ENCODE measurements at regions not wholly inside any gene's neighbourhood (a gene's known extent, or its start where the extent isn't known, plus 50 kb on each side); places are given as distances from the start of the nearest gene placed in this dataset.

DNA sequence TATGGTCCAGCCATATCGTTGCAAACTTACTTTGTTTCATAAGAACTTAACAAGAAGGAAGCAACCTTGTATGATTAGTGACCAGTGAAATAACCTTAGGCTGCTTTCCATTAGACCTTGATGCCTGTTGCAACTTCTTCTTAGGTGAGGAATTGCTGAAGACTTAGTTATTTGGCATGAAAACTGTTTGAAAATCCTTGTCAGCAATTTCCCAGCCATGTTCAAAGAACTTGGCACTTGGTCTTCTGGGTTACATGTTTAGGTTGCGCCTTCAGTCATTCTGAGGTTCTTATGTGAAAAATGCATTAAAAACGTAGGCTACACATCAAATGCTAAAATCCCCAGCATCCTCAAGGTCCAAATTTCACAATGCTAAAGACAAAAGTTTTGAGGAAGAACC, 232.0 kb upstream of the CEP162 start:
- H3K4me1 ChIP-seq = no peaks in the 10 kb centered on the region
- no peaks in the 10 kb centered on the region for H3K9me3 ChIP-seq
- H3K36me3 ChIP-seq = no peaks in the 10 kb centered on the region
- TF ChIP-seq, protein P1, sequence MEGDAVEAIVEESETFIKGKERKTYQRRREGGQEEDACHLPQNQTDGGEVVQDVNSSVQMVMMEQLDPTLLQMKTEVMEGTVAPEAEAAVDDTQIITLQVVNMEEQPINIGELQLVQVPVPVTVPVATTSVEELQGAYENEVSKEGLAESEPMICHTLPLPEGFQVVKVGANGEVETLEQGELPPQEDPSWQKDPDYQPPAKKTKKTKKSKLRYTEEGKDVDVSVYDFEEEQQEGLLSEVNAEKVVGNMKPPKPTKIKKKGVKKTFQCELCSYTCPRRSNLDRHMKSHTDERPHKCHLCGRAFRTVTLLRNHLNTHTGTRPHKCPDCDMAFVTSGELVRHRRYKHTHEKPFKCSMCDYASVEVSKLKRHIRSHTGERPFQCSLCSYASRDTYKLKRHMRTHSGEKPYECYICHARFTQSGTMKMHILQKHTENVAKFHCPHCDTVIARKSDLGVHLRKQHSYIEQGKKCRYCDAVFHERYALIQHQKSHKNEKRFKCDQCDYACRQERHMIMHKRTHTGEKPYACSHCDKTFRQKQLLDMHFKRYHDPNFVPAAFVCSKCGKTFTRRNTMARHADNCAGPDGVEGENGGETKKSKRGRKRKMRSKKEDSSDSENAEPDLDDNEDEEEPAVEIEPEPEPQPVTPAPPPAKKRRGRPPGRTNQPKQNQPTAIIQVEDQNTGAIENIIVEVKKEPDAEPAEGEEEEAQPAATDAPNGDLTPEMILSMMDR (IDR thresholded peaks at IDR 0.05) = no peak
- DNase-seq = no peak
- no peak overlapping the region for H3K27ac ChIP-seq
- intact Hi-C loops (cut with DNase I) = no loop called here
- H3K27me3 ChIP-seq = no peaks in the 10 kb centered on the region
- no peak overlapping the region for H3K9ac ChIP-seq (ENCODE audit: low read depth in 2 of 2, low read length in 2 of 2)
- no peak overlapping the region for H3K4me3 ChIP-seq

DNA sequence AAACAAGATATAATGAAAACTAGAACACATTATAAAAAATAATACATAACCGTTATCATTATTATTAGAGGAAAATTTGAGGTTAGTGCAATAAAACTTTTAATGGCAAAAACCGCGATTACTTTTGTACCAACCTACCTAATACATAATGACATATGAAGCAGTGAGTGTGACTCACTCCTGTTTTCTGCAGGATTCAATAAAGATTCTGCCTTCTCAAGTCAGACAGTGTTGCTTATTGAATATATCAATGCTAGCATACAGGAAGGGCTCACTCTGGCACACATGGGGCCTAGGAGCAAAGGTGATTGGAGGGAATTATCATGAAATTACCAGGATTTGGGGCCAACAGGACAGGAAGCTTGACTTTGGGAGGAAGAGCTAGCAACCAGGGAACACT, 230.8 kb upstream of the CEP162 start:
- H3K9ac ChIP-seq (ENCODE audit: low read depth in 2 of 2, low read length in 2 of 2) = no peak overlapping the region
- no peaks in the 10 kb centered on the region for H3K36me3 ChIP-seq
- no peaks in the 10 kb centered on the region for H3K27me3 ChIP-seq
- no peaks in the 10 kb centered on the region for H3K4me1 ChIP-seq
- H3K27ac ChIP-seq = no peak overlapping the region
- no peaks in the 10 kb centered on the region for H3K9me3 ChIP-seq
- intact Hi-C loops (cut with DNase I) = no loop called here
- no peak for DNase-seq
- no peak overlapping the region for H3K4me3 ChIP-seq
- TF ChIP-seq, protein P1 (IDR thresholded peaks at IDR 0.05) = no peak

DNA sequence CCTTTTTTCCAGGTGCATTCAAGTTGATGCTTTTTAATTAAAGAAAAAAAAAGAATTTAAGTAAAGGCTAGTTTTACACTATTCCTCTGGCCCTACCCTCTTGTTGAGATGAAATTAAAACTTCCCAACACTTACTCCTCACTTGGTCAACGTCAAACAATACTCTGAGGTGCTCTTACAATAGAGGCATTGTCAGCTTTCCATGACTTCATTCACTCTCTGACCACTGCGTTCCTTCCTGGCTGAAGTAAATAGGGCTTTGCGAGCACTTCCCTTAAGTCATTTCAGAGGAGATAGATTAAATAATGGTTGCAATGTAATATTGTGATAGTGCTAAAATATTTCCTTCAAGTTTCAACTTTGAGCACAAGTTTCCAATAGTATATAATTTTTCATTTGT, 229.8 kb upstream of the CEP162 start:
- Histone ChIP-seq H3K4me3 (no peak overlapping the region), H3K27me3 (no peaks in the 10 kb centered on the region), H3K4me1 (no peaks in the 10 kb centered on the region), H3K36me3 (no peaks in the 10 kb centered on the region), H3K27ac (no peak overlapping the region), H3K9ac (ENCODE audit: low read depth in 2 of 2, low read length in 2 of 2) (no peak overlapping the region), H3K9me3 (no peaks in the 10 kb centered on the region)
- intact Hi-C loops (cut with DNase I) = no loop called here
- DNase-seq = no peak
- TF ChIP-seq, protein P1 (IDR thresholded peaks at IDR 0.05) = no peak

DNA sequence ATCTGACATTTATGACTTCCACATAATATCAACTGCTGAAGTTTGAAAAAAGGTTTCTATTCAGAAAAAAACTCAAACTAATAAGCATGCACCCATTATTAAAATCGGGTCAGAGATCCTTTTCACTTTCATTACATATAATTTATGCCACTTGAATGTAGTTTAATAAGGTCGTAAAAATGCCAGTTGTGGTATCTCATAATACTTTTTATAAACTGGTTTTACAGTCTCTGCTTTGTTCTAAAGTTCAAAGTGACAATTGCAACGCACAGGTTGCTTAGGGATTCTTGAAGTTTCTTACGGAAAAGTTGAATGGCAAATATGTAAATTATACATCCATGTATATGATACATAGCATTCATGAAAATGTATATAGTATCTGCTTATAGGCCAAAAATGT, 229.4 kb upstream of the CEP162 start:
- TF ChIP-seq, protein P1 (IDR thresholded peaks at IDR 0.05) = no peak
- no peak overlapping the region for H3K9ac ChIP-seq (ENCODE audit: low read depth in 2 of 2, low read length in 2 of 2)
- H3K4me1 ChIP-seq = no peaks in the 10 kb centered on the region
- no peak overlapping the region for H3K27ac ChIP-seq
- no peaks in the 10 kb centered on the region for H3K36me3 ChIP-seq
- H3K4me3 ChIP-seq = no peak overlapping the region
- no peaks in the 10 kb centered on the region for H3K9me3 ChIP-seq
- no peak for DNase-seq
- no peaks in the 10 kb centered on the region for H3K27me3 ChIP-seq
- intact Hi-C loops (cut with DNase I) = no loop called here

DNA sequence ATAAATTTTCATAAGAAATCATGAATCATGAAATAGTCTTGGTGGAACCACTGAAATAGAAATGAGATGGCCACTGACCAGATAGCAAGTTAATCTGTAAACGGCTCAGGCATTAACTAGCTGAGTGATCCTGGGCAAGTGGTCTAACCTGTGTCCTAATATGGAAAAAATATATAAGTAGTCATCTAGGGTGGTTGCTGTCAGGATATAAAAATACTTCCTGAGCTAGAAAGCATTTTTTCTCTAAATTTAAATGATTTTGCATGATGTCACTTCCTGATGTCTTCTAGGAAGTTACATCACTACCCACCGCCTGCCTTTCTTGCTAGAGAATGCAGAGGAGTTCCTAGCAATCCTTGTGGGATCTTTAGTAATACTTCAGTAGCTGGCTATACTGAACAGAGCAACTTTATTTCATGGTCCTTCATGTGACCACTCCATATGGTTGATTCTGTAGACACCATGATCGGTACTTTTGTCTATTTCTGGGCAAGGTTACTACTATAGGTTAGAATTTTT, 228.1 kb upstream of the CEP162 start:
- Histone ChIP-seq H3K4me1 (no peaks in the 10 kb centered on the region), H3K27ac (no peak overlapping the region), H3K36me3 (no peaks in the 10 kb centered on the region), H3K4me3 (no peak overlapping the region), H3K27me3 (no peaks in the 10 kb centered on the region), H3K9me3 (no peaks in the 10 kb centered on the region), H3K9ac (ENCODE audit: low read depth in 2 of 2, low read length in 2 of 2) (no peak overlapping the region)
- no peak for DNase-seq
- TF ChIP-seq, protein P1 (IDR thresholded peaks at IDR 0.05) = no peak
- intact Hi-C loops (cut with DNase I) = no loop called here

DNA sequence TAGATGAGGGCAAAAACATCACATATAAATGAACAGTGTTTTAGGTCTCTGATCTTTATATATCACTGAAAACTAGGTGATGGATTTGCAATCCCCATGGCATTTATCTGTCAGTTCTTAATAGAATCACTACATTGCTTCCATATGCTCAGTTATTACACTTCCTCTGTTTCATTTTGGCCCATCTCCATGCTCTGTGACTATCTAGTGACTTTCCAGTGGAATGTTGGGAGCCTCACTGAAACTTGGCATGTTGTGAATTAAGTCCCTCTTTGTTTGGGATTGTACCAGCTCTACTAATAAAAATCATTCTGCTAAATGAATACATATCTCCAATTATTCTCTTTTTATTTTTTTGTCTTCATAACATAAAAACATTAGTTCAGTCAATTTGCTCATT, 226.1 kb upstream of the CEP162 start:
- Histone ChIP-seq H3K27ac (no peak overlapping the region), H3K36me3 (no peaks in the 10 kb centered on the region), H3K4me3 (no peak overlapping the region), H3K27me3 (no peaks in the 10 kb centered on the region), H3K4me1 (no peaks in the 10 kb centered on the region), H3K9me3 (no peaks in the 10 kb centered on the region), H3K9ac (ENCODE audit: low read depth in 2 of 2, low read length in 2 of 2) (no peak overlapping the region)
- intact Hi-C loops (cut with DNase I) = no loop called here
- no peak for DNase-seq
- TF ChIP-seq, protein P1 (IDR thresholded peaks at IDR 0.05) = no peak
